H7 (cell line): ENCODE measurements at regions not wholly inside any gene's neighbourhood (a gene's known extent, or its start where the extent isn't known, plus 50 kb on each side); places are given as distances from the start of the nearest gene placed in this dataset.
A peak's percentile ranks its signal among the peaks of the same experiment; 100 is the strongest.

Experiments used
- DNase-seq: peaks from one replicate; pipeline ENCODE4 v3.0.0; 2012
- H3K27me3 ChIP-seq: 2 replicates; pipeline ENCODE4 v1.6.0; 2011; ENCODE audit warnings: mild to moderate bottlenecking, low read length; ENCODE audit not compliant: control insufficient read depth, insufficient read depth
- H3K36me3 ChIP-seq: replicated peaks from 2 replicates; pipeline ENCODE4 v1.5.1; 2011; ENCODE audit warnings: low read length; ENCODE audit not compliant: control insufficient read depth, insufficient read depth
- H3K4me3 ChIP-seq: 2 replicates; pipeline ENCODE4 v1.5.1; 2011; ENCODE audit warnings: low read depth, mild to moderate bottlenecking, control low read depth, low read length, moderate library complexity; ENCODE audit not compliant: insufficient read depth

DNA sequence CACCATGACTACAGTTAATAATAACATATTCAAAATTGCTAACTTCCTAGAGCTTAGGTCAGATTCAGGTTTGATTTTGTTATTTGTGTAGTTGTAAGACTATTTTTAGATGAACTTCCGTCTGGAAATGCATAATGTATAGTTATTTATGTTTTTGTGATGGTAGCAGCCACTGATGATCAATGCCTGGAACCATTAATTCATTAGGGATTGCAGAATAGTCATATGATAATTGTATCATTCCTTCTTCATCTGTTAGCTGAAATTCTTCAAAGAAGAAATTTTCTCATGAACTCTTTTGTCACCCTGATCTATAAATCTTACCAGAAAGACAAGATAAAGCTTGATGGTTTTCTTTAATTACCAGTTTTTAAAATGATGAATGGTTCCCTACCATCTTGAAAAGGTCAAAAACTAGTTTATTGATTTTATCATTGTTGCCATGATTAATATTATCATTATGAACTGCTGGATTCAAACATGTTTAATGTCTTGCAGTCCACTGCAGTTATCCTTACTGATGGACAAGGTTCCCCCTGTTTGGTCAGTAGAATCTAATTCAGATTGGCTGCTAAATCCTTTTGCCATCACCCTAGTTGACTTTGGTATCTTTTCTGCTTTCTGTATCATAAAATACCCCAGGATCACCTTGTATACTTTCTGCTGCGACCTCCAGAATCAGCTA, 433.3 kb downstream of the GPAM start:
- no peaks in the 10 kb centered on the region for H3K27me3 ChIP-seq
- H3K36me3 ChIP-seq = no peaks in the 10 kb centered on the region
- no peak for DNase-seq
- H3K4me3 ChIP-seq = no peak overlapping the region

DNA sequence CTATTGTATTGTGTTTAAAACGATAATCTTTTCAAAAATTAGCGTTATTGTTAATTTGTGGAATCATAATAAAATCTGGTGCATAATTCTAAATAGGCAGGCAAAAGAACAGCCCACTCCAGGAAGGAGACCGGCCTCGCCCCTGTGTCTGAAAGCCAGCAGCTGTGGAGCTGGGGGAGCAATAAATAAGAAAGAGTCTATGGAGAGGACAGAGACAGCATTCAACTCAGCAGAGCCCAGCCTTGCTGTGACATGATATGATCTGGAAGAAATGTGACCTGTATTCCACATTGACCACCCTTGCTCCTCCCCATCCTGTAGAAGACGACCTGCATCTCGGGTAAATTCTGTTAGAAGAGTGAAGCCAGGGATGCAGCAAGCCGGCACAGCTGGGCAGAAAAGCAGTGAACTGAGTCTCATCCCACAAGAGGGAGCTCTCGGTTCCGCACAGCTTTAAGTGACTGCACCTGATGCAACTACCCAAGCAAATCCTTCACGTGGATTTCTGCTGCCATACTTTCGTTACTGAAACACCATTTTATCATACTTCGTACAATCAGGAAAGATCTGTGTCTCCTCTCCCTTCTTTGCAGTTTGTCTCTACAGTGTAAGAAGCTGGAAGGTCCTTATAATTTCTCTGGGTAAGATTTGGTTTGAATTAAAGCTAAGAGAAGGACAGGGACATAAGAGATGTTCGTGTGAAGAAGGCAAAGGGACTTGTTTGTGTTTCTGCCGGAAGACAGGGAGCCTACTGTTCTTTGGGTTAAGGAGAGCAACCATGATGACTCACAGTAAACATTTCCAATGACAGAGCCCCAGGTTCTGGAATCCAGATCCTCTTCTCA, 427.1 kb downstream of the GPAM start:
- no peak overlapping the region for H3K4me3 ChIP-seq
- DNase-seq = peak; percentile 15
- no peaks in the 10 kb centered on the region for H3K36me3 ChIP-seq
- no peaks in the 10 kb centered on the region for H3K27me3 ChIP-seq

DNA sequence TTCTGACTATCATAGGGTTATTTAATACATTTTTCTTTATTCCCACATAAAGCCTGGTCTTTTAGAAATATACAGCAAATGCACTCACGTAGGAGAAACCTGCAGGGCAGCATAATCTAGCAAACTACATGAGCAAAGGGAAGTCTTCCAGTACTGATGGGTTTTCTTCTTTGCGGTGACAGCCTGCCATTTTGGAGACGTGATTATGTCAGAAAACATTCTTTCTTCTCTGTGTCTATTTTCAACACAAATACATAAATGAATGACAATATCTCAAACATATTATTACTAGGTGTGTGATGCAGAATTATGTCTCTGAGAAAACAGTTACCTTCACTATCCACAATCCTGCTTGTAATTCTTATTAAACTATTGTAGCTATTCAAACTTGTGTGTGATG, 425.0 kb downstream of the GPAM start:
- Histone ChIP-seq H3K27me3 (no peaks in the 10 kb centered on the region), H3K36me3 (no peaks in the 10 kb centered on the region), H3K4me3 (no peak overlapping the region)
- DNase-seq = no peak

DNA sequence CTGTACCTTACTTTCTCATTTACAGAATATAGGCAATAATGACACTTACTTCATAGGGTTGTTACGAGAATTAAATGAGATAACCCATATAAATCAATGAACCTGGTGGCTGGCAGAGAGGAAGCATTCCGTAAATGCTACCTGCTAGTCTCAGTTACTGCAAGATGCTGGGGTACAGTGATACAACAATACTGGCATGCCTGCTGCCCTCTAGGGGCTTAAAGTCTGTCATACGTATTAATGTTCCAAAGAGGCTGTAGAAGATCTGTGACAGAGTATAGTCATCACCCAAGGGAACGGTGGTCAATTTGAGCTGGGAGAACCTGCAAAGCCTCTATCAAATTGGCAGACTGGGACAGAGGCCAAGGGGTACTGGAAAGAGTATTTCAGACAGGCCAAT, 421.5 kb downstream of the GPAM start:
- H3K27me3 ChIP-seq = no peaks in the 10 kb centered on the region
- DNase-seq = no peak
- no peaks in the 10 kb centered on the region for H3K36me3 ChIP-seq
- H3K4me3 ChIP-seq = no peak overlapping the region

DNA sequence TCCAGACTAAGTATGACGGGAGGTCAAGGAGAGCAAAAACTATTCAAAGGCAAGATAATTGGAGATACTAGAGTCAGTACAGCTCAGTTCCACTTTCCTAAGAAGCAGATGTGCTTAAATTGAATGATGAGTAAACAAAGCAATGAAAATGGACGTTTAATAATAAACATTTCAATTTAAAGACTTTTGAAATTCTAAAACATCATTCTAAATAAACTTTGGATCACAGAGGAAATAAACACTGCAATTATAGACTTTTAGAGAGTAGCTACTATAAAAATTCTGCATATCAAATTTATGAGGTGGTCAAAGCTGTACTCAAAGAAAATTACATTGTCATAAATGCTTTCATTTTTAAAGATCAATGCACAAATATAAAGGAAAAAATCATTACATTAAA, 418.3 kb downstream of the GPAM start:
- Histone ChIP-seq H3K27me3 (no peaks in the 10 kb centered on the region), H3K4me3 (no peak overlapping the region), H3K36me3 (no peaks in the 10 kb centered on the region)
- DNase-seq = no peak

DNA sequence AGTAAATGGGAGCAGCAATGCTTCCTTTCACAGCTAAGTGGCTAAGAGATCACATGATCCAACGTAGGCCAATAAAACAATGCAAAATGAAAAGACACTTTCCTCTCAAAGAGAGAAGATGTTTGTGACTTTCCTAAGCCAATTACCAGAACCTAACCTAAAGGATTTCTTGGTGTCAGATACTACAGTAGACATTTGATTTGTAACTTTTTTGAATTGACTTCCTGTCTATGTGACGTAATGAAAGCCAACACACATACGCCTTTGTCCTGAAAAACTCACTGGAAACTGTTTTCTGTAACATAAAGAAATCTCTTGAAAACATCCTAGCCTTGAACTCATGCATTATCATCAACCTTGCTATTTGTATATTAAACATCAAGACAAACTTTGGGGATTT, 417.1 kb downstream of the GPAM start:
- no peaks in the 10 kb centered on the region for H3K27me3 ChIP-seq
- H3K36me3 ChIP-seq = no peaks in the 10 kb centered on the region
- DNase-seq = no peak
- H3K4me3 ChIP-seq = no peak overlapping the region

DNA sequence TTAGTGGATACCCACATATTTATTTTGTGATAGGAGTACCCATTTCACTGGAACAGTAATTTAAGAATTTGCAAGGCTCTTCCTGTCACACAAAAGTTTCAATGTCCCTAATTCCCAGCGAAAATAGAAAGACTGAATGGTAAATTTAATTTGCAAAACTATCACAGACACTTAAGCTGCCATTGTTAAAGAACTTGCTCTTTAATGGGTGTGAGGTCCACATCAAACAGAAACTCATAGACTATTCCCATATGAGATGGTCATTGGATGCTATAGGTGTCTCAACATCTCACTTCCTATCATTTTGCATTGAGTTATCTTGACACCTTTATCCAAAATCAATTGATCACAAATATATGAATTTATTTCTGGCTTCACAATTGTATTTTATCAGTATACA, 415.9 kb downstream of the GPAM start:
- H3K36me3 ChIP-seq = no peaks in the 10 kb centered on the region
- no peak for DNase-seq
- H3K27me3 ChIP-seq = no peaks in the 10 kb centered on the region
- H3K4me3 ChIP-seq = no peak overlapping the region

DNA sequence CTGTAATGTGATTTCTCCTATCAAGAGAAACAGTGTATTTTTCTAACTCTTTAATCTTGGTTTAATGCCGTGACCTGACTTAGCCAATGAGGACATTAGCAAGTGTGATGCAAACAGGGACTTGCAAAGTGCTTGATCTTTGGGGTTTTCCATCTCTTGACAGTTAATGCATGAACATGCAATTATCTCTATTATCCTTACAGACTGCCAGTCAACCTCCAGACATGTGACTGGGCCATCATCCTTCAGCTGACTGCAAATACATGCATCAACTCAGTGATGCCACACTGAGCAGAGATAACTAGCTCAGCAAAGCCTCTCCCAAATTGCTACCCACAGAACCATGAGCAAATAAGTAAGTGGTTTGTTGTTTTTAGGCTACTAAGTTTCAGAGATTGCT, 409.6 kb downstream of the GPAM start:
- H3K4me3 ChIP-seq = no peak overlapping the region
- no peaks in the 10 kb centered on the region for H3K27me3 ChIP-seq
- H3K36me3 ChIP-seq = no peaks in the 10 kb centered on the region
- DNase-seq = no peak

DNA sequence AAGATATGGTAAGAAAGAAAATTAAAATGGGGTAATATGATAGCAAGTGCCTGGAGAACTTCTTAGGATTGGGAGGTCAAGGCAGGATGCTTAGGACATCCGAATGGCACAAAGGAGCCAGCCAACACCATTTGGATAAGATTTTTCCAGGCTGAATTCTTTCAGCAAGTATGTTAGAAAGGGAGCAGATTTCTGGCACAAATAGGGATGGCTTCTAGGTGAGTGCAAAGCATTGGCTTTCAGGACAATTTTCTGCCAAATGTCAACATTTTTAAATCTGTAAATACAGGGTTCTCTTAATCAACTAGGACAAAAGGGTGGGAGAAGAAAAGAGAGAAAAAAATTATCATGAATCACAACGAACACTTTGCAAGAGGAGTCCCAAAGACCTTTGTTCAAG, 409.1 kb downstream of the GPAM start:
- Histone ChIP-seq H3K4me3 (no peak overlapping the region), H3K27me3 (no peaks in the 10 kb centered on the region)
- no peak for DNase-seq

DNA sequence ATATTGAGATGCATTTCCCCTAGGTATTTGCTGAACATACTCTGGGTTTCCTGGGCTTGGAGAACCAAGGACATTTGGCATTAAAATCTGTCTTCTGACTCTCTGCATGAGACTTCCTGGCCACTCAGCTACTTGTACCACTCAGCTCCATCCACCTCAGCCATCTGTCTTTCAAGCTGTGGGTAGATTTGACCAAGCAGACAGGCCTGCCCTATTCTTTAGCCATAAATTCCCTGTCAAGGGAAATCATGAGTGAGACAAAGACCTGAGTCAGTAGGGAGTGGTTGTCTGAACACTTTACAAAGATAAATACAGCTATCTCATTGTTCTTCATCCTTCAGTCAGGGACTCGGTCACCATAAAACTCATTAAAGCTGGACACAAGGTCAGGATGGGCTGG, 399.1 kb downstream of the GPAM start:
- Histone ChIP-seq H3K36me3 (no peaks in the 10 kb centered on the region), H3K27me3 (no peaks in the 10 kb centered on the region), H3K4me3 (no peak overlapping the region)
- no peak for DNase-seq

More for the DNA sequence above, 409.1 kb downstream of the GPAM start:
- no peaks in the 10 kb centered on the region for H3K36me3 ChIP-seq

DNA sequence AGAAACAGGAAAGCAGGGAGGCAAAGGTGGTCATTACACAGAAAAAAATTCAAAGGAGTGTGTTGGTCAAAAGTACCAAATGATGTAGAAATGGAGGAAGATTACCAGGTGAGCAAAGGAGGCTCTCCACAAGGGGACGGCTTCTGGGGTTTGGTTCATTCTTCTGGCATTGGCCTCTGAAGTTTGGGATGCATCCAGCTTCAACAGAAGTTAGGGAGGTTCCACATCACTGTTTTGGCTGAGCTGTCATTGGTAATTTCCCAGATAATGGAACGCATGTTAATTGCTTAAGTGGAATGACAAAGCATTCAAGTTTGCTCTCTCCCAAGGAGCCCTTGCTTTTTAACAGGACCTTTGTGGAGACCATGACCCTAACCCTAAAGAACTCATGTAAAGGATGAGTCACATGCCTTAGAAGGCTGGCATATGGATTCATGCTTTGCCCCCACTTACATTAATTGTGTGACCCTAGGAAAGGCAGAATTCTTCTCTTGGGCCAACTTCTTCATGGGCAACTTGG, 398.6 kb downstream of the GPAM start:
- Histone ChIP-seq H3K4me3 (no peak overlapping the region), H3K36me3 (no peaks in the 10 kb centered on the region), H3K27me3 (no peaks in the 10 kb centered on the region)
- no peak for DNase-seq

DNA sequence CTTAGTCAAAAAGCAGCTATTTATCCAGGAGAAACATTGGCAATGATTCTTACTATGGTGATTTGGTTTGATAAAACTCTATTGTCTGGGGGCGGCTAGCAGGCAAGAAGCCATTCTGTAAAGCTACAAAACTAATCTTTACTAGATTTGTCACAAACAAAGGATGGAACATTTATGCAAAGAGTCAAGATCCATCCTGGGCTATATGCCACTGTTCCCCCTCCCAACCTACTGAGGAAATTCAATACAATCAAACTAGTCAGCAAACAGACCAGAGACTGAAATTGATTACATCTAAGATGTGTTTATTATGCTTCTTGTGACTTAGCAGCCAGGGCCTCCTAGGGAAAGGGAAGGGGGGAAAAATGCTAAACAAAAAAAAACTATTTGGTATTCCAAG, 397.6 kb downstream of the GPAM start:
- H3K36me3 ChIP-seq = no peaks in the 10 kb centered on the region
- H3K4me3 ChIP-seq = no peak overlapping the region
- no peaks in the 10 kb centered on the region for H3K27me3 ChIP-seq
- no peak for DNase-seq

DNA sequence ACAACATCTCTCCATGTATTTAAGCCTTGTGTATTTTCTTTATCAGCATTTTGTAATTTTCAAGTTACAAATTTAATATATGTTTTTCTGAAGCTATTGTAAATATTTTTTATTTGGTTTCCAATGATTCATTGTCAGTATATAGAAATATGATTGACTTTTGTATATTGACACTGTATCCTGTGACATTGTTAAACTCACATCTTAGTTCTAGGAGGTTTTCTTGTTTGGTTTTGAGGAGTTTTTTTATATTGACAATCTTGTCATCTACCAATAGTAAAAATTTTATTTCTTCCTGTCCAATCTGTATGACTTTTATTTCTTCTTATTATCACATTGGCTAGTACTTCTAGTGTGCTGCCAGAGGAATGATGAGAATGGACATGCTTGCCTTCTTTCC, 393.7 kb downstream of the GPAM start:
- Histone ChIP-seq H3K36me3 (no peaks in the 10 kb centered on the region), H3K4me3 (no peak overlapping the region), H3K27me3 (no peaks in the 10 kb centered on the region)
- no peak for DNase-seq

DNA sequence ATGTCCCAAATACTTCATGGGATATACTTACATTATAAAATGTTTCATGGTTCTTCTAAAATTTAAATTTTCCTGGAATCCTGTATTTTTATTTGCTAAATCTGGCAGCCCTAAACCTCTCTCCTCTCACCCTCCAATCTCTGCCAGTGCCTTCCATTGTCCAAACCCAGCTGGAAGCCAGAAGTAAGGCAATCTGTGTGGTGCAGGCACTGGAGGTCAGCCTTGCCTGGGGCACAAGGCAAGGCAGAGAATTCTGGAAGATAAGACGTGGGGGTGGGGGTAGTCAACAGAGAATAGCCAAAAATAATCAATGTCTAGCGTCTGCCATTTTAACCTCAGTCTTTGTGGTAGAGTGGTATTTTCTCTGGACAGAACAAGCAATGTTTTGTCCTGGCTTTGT, 381.7 kb downstream of the GPAM start:
- DNase-seq = no peak
- no peaks in the 10 kb centered on the region for H3K36me3 ChIP-seq
- no peaks in the 10 kb centered on the region for H3K27me3 ChIP-seq
- no peak overlapping the region for H3K4me3 ChIP-seq

DNA sequence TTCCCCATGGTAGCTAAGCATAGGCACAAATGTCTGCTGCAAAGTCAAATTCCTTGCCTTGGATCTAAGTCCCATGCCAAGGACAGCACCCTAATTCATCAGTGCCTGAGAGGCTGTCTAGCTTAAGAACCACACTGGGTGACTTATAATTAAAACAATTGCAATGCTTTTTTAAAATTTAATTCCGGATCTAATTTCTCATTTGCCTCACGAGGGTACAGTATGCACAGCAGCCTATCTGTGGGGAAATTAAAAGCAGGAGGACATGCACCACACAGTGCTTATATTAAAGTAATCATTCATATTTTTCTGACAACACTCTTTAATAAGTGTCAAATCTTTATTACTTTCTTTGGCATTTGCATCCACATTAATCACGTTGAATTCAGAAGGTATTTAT, 378.8 kb downstream of the GPAM start:
- Histone ChIP-seq H3K4me3 (no peak overlapping the region), H3K27me3 (no peaks in the 10 kb centered on the region), H3K36me3 (no peaks in the 10 kb centered on the region)
- DNase-seq = no peak
